ENCODE measurements at regions not wholly inside any gene's neighbourhood (a gene's known extent, or its start where the extent isn't known, plus 50 kb on each side); places are given as distances from the start of the nearest gene placed in this dataset.

- no peak for TF ChIP-seq EZH2 (optimal IDR thresholded peaks at IDR 0.05; ENCODE audit: low read depth, low read length)
- TF ChIP-seq EZH2phosphoT487 (IDR thresholded peaks at IDR 0.05; ENCODE audit: low read length): no peak
- TF ChIP-seq CTCF (IDR thresholded peaks at IDR 0.05; ENCODE audit: low read length): no peak
- Histone ChIP-seq H4K20me1 (ENCODE audit: insufficient read depth, low read length) (no peaks in the 10 kb centered on the region), H3K9me3 (replicated peaks; ENCODE audit: insufficient read depth, low read length) (no peaks in the 10 kb centered on the region), H3K9me2 (replicated peaks; ENCODE audit: insufficient read depth, low read length) (no peaks in the 10 kb centered on the region), H3K27me3 (replicated peaks; ENCODE audit: insufficient read depth, low read length) (no peaks in the 10 kb centered on the region), H3K36me3 (replicated peaks; ENCODE audit: insufficient read depth, low read length) (no peaks in the 10 kb centered on the region), H3F3A (ENCODE audit: insufficient read depth, low read length) (no peaks in the 10 kb centered on the region), H3K27ac (ENCODE audit: low read length) (no peak overlapping the region), H3K4me2 (ENCODE audit: low read depth, low read length) (no peak overlapping the region), H3K4me1 (ENCODE audit: low read length) (no peaks in the 10 kb centered on the region), H3K4me3 (ENCODE audit: low read length) (no peak overlapping the region), H2AFZ (ENCODE audit: low read length) (no peak overlapping the region), H3K9ac (ENCODE audit: low read length) (no peak overlapping the region), H3K79me2 (ENCODE audit: low read length) (no peaks in the 10 kb centered on the region)
- DNase-seq: no peak
Measured at GRCh38 chr20:60352596-60352995, 394.4 kb downstream of the CDH26 start.

GRCh38 chr20:60354024-60354580, 395.9 kb downstream of the CDH26 start:
- Histone ChIP-seq H3K79me2 (ENCODE audit: low read length) (no peaks in the 10 kb centered on the region), H2AFZ (ENCODE audit: low read length) (no peak overlapping the region), H4K20me1 (ENCODE audit: insufficient read depth, low read length) (no peaks in the 10 kb centered on the region), H3K4me2 (ENCODE audit: low read depth, low read length) (no peak overlapping the region), H3K4me3 (ENCODE audit: low read length) (no peak overlapping the region), H3K4me1 (ENCODE audit: low read length) (no peaks in the 10 kb centered on the region), H3K9ac (ENCODE audit: low read length) (no peak overlapping the region), H3K9me3 (replicated peaks; ENCODE audit: insufficient read depth, low read length) (no peaks in the 10 kb centered on the region), H3F3A (ENCODE audit: insufficient read depth, low read length) (no peaks in the 10 kb centered on the region), H3K27me3 (replicated peaks; ENCODE audit: insufficient read depth, low read length) (no peaks in the 10 kb centered on the region), H3K27ac (ENCODE audit: low read length) (no peak overlapping the region), H3K9me2 (replicated peaks; ENCODE audit: insufficient read depth, low read length) (no peaks in the 10 kb centered on the region), H3K36me3 (replicated peaks; ENCODE audit: insufficient read depth, low read length) (no peaks in the 10 kb centered on the region)
- TF ChIP-seq CTCF (IDR thresholded peaks at IDR 0.05; ENCODE audit: low read length) (no peak), EZH2phosphoT487 (IDR thresholded peaks at IDR 0.05; ENCODE audit: low read length) (no peak), EZH2 (optimal IDR thresholded peaks at IDR 0.05; ENCODE audit: low read depth, low read length) (no peak)
- DNase-seq: no peak

GRCh38 chr20:60358101-60358500, 399.9 kb downstream of the CDH26 start:
- Histone ChIP-seq H3K4me2 (ENCODE audit: low read depth, low read length) (no peak overlapping the region), H3K4me1 (ENCODE audit: low read length) (no peaks in the 10 kb centered on the region), H3F3A (ENCODE audit: insufficient read depth, low read length) (no peaks in the 10 kb centered on the region), H4K20me1 (ENCODE audit: insufficient read depth, low read length) (no peaks in the 10 kb centered on the region), H3K27me3 (replicated peaks; ENCODE audit: insufficient read depth, low read length) (no peaks in the 10 kb centered on the region), H3K79me2 (ENCODE audit: low read length) (no peaks in the 10 kb centered on the region), H3K36me3 (replicated peaks; ENCODE audit: insufficient read depth, low read length) (no peaks in the 10 kb centered on the region), H3K27ac (ENCODE audit: low read length) (no peak overlapping the region), H2AFZ (ENCODE audit: low read length) (no peak overlapping the region), H3K9me3 (replicated peaks; ENCODE audit: insufficient read depth, low read length) (no peaks in the 10 kb centered on the region), H3K9me2 (replicated peaks; ENCODE audit: insufficient read depth, low read length) (no peaks in the 10 kb centered on the region), H3K9ac (ENCODE audit: low read length) (no peak overlapping the region), H3K4me3 (ENCODE audit: low read length) (no peak overlapping the region)
- DNase-seq: no peak
- TF ChIP-seq CTCF (IDR thresholded peaks at IDR 0.05; ENCODE audit: low read length) (no peak), EZH2phosphoT487 (IDR thresholded peaks at IDR 0.05; ENCODE audit: low read length) (no peak), EZH2 (optimal IDR thresholded peaks at IDR 0.05; ENCODE audit: low read depth, low read length) (no peak)
